HG03060 (cell line): ENCODE measurements at regions not wholly inside any gene's neighbourhood (a gene's known extent, or its start where the extent isn't known, plus 50 kb on each side); places are given as distances from the start of the nearest gene placed in this dataset.

Source experiments
- ATAC-seq: cut with Tn5 transposase; IDR thresholded peaks from one replicate; pipeline ENCODE4 v1.9.1; 2021; ENCODE audit warnings: low read depth, moderate number of reproducible peaks; ENCODE audit not compliant: unreplicated experiment

DNA sequence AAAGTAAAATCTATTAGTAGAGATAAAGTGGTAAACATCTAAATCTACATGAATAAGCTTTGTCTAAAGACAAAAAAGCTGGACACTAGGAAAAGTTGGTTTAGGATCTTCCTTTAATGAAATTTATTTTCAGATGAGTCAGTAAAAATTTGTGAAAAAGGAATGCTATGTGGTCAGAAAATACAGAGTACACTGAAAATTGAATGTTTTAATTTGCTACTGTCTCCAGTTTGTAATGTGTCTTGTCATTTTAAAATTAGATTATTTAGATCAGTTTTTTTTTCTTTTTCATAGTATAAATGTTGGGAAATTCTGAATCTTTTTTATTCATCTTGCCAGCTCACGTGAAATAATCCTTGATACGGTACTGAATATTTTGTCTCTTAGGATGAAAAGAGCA, 56.9 kb downstream of the SLITRK6 start:
- ATAC-seq: no peak

DNA sequence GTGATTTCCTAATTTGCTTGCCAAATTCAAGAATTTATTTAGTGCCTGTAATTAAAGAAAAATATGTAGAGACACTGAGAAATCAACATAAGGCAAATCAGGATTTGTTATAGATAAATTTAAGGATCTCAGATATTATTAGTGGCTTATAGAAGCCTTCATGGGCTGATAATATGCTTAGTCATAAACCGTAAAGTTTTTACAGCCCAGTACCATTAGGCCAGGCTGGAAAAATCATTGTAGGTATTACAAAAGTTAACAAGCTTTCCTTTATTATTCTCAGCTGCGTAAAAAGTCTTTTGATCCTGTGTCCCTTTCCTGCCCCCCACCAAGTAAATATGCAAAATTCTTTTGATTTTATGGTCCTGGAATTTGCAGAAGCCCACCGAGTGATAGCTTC, 58.2 kb downstream of the SLITRK6 start:
- ATAC-seq: no peak

DNA sequence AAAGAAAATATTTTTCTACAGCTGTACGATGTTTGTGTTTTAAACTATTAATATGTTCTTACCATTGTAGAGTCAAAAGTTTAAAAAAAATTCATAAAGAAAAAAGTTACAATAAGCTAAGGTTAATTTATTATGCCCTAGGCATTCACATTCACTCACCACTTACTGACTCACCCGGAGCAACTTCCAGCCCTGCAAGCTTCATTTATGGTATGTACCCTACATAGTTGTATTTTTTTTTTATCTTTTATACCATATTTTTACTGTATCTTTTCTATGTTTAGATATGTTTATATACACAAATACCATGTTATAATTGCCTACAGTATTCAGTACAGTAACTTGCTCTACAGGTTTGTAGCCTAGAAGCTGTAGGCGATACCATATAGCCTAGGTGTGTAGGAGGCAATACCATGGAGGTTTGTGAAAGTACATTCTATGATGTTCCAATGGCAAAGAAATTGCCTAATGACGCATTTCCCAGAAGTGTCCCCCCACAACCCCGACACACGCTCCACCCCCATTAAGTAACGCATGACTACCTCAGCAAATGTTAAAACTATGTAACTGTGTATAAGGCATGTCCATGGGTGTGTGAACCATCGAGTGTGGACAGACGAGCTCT, 60.4 kb downstream of the SLITRK6 start:
- ATAC-seq: no peak

DNA sequence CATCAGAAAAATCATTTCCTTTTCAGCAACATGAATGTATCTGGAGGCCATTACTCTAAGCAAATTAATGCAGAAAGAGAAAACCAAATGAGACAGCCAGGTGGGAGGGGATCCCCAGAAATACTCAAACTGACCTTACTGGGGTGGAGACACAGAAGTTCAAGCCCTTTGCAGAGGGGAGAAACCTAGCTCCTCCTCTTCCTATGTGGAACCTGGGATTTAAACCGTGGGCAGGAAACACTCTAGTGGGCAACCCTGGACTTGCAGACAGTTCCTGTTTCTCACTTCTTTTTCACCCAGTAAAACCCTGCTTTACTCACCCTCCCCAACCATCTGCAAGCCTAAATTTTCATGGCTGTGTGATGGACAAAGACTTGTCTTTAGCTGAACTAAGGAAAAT, 61.3 kb downstream of the SLITRK6 start:
- ATAC-seq: no peak

DNA sequence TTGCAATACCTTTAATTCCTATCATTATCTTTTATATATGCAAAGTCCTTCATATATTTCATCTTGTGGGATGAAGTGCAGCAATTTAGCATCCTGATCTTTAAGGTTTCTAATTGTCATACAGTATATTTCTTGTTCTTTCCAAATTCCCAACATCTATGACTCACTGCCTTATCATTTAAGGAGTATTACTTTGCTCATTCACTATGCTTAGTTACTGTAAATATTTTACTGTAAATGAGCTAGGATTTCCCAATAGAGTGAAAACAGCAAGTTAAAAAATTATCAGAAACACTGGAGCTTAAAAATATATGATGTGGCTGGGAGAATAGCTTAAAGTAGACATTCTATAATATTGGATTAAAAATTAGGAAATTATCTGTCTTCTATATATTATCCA, 69.9 kb downstream of the SLITRK6 start:
- no peak for ATAC-seq

DNA sequence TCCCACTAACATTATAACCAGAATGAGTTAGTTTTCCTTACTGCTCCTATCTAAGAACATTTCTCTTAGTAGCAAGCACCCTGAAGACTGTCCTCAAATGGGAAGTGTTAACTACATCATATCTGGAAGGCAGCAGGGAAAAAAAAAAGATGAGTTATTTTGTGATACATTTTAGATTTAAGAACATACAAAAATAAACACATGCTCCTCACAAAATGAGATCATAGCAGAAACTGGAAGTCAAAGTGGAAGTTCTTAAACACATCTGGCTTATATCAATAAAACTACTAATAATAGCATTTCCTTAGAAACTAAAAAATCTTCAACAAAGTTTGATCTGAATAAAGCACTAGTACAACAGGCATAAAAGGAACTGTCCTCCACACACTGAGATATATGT, 70.4 kb downstream of the SLITRK6 start:
- ATAC-seq: no peak

DNA sequence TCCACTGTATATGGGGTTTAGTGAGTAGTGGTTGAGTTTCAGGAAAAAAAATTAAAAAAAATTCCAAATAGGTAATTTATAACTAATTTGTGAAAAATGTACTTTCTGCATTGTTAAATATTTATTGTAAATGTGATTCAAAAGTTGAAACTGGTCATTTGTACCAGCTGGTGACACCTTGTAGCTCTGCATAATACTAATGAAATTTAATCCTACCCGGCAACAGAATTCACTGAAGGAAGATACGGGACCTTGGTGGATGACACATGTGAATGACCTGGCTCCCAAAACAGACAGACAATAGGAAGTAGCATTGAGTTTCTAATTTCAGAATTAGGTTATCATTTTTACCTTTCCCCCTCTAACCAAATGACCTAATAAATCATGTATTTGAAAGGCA, 73.8 kb downstream of the SLITRK6 start:
- ATAC-seq: no peak

DNA sequence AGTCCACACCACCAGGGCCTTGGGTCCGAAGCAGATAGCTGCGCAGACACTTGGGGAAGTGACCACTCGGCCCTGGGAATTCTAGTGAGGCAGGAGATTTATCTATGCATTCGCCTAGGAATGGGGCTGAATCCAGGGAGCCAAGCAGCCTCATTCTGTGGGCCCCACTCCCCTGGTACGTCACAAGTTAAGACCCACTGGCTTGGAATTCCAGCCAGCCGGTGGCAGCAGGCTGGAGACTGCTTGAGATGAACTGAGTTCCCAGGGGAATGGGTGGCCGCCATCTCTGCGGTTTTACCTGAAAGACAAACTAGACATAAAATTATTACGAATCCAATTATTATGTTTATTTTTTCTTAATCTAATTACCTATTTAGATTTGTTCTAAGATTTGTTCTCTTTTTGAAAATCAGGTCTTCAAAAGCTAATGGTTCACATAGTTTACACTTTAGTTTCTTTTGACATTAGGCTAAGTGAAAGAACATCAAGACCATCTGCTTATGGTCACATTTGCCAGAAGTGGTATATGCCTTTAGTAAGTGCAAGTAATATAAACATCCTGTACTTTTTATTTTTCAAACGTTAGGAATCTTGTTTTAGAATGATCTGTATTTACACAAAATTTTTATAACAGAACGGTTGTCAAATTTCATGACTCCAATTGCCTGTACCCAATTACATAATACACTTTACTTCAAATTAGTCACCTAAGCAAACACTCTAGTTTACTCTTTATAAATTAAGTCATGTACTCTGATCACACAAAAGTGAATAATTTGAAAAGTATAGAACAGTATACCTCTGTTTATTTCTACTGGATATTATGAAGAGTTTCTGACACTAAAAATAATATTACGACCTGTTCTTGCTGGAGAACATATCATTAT, 74.4 kb downstream of the SLITRK6 start:
- ATAC-seq: no peak

DNA sequence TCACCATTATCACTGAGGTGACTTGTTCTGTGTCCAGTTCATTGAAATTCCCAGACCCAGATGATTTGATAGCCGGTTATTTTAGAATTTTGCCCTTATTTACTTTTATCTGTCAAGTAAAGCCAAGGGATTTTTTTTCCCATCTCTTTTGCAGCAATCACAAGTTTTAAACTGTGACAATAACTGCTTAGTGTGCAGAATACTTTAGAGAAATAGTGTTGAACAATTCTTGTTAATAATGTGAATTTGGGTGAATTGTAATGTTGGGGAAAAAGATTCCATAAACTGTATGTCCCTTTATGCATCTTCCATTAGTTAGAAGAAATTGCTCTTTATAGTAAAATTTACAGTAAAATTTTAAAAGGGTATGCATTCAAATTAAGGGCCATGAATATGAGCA, 79.5 kb downstream of the SLITRK6 start:
- no peak for ATAC-seq

DNA sequence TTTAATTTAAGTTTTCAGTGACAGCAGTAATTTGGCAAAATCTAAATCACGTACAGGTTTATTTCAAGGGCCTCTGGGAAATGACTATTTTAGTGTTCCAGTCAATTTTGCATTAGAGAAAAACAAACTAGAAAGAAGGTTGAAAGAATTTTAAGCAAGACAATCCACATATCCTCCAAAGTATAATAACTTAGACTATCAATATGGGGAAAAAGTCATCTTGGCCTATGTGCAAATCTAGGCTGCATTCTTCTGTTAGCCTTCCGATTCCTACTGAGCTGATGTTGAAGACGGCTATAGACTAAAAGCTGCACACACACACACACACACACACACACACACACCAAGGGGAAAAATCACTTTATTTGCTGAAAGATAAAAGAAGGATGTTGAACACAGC, 81.3 kb downstream of the SLITRK6 start:
- no peak for ATAC-seq

DNA sequence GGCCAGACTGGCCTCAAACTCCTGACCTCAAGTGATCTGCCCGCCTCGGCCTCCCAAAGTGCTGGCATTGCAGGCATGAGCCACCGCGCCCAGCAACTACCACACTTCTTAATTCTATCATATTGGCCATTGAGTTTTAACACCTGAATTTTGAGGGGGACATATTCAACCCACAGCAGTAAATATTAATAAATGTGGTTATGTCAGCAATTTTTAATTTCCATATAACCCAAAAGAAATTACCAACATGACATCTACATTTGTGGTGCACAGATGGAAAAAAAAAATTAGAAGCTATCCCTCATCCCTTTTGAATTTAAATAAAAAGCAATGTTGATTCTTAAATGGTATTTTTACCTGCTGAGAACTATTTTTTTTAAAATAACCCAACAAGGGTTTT, 88.7 kb downstream of the SLITRK6 start:
- no peak for ATAC-seq

DNA sequence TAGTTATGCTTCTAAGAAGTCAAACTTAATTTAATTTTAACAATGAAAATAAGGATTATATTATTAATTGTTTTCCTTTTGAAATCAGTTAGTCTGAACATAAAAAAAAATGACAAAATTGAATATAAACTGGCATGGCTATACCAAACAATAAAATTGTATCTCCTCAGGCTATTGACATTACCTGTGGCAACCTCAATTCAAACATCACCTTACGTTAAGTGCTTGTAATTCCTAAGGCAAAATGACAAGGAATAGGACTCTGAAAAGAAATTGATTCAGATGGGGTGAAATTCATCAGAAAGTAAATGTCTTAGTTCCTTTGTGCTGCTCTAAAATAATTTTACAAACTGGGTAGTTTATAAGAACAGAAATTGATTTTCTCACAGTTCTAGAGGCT, 89.5 kb downstream of the SLITRK6 start:
- no peak for ATAC-seq

DNA sequence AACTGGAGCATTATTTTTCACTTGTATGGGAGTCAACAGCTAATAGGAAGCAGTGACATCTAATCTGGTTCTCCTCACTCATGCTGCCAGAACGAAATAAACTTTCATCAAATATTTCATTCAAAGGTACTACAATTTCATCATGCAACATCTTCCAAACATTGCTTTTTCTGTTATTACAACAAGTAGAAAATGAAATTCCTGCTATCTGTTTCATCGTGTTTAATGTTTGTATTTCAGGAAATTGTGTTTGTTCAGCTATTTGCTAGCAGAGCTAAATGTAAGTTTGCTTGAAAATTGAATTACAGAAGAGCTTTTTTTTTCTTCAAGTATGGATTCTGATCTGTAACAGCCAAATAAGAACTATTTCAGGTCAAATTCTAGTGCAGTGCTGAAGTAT, 90.1 kb downstream of the SLITRK6 start:
- ATAC-seq: no peak

DNA sequence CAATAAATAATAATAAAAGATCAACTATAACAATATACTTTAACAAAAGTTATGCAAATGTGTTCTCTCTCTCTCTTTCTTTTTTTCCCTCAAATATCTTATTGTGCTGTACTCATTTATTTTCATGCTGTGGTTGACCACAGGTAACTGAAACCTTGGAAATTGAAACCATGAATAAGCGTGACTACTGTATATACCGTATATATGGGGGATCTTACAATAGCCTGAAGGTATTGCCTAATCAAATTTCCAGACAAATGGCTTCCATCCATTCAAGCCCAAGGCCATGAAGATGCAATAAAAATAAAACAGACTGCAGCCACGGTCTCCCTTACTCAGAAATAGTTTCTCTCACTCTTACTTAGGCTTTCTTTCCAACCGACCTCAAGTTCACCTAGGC, 98.3 kb downstream of the SLITRK6 start:
- no peak for ATAC-seq

DNA sequence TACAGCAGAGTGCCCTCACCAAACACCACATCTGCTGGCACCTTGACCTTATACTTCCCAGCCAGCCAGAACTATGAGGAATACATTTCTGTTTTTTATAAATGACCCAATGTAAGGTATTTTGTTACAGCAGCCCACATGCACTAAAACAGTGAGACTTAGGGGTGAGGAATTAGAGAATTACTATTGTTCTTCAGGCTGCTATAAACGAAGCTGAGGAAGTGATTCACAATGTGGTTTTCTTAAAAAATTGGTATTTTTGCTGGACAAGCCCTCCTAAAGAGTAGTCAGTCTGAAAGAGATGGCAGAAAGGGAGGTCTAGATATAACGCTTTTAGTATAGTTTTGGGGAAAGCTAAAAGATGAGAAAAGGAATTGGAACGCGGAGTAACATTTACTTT, 101.0 kb downstream of the SLITRK6 start:
- ATAC-seq: no peak

DNA sequence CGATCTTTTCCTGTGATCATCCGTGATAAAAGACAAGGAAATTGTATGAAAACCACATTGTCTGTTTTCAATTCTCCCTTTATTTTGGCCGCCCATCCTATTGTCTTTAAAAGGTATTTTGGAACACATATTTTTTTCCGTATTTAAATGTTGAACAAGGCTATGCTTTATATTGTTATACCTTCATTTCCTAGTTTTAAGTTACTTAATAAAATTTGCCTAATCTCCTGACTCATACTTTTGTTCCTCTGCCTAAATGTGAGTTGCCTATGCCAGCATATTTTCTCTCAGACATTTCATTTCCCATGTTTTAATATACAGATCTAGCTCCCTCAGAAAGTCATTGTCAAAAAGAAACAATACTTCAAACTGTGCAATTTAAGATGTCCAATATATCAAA, 104.2 kb downstream of the SLITRK6 start:
- ATAC-seq: no peak

DNA sequence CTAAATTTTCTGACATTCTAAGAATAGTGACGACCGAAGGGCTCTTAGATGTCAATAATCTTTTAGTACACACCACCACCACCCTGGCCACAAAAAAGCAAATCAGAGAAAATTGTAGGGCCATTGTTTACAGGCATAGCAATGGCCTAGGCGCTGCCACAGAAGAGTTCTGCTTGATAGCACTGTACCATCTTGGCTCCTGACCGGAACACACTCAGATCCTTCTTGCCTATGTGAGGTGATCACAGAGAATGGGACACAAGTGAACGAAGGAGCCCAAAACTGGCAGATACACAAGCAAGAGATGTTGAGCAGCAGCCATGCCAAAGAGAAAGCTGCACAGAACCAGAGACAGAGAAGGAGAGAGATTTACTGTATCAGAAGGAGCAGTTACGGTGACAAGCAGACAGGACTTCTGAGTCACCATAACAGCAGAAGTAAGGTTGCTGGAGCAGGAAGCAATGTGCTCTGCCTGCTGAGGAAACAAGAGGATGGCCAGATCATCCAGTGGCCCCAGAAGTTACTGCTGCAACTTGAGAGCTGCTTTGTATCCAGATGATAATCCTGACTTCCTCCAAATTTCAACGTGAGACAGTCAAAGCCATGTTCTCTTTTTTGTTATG, 105.2 kb downstream of the SLITRK6 start:
- no peak for ATAC-seq

DNA sequence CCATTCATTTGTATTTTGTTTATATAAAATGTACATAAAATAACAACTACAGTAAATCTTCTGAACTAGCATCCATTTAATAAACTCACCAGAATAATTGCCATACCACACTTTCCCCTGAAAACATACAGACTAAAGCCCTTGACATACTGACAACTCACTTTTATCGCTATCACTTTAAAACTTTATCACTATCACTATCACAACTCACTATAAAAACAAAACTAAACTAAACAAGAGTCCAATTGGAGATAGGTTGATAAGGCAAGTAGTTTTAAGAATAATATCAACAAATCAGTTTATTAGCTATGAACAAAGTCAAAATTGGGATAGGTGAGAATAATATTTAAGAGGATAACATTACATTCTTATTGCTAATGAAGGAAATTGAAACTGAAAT, 108.9 kb downstream of the SLITRK6 start:
- ATAC-seq: no peak

DNA sequence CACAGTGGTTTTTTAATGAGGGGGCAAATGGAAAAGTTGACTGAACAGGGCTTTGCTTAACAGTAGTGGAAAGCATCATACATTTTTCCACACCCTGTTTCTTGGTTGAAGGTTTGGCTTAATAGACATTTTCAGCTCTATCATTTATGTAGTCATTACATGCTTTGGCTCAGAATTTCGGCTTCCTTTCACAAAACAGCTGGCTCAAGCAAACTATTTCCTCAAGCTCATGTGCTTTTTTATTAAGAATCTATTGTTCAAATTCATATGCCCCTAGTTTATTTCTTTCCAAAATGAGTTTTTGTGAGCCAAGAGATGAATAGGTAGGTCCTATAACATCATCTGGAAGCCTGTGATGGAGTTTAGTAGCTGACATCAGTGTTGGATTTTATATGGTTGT, 113.8 kb downstream of the SLITRK6 start:
- ATAC-seq: no peak

DNA sequence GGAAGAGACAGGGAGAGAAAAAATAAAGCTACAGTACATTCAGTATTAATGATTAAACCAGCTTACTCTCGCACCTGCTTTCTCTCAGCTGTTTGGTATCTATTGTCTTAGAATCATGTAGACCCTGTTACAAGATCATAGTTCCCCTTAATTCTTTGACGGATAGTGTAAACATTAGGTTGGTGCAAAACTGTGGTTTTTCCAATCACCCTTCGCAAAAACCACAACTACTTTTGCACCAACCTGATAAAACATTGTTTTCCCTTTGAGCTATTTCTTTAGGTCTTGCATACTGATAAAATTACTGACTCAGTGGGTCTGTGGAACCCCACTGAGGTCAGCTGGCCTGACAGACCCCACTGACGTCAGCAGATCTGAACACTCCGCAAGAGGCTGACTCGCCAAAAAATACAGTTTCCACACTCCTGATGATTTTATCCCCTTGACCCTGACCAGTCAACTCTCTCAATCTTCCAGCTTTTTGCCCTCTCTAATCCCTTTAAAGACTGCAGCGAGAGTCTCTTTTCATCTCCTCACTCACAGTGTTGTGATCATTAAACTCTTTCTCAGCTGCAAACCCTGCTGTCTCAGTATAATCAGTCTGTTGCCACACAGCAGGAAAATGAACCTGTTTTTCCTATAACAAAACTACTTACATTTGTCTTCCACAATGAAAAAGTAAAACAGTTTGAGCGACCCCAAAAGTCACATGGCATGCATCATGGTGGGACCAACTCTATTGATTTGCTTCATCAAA, 123.9 kb downstream of the SLITRK6 start:
- no peak for ATAC-seq

DNA sequence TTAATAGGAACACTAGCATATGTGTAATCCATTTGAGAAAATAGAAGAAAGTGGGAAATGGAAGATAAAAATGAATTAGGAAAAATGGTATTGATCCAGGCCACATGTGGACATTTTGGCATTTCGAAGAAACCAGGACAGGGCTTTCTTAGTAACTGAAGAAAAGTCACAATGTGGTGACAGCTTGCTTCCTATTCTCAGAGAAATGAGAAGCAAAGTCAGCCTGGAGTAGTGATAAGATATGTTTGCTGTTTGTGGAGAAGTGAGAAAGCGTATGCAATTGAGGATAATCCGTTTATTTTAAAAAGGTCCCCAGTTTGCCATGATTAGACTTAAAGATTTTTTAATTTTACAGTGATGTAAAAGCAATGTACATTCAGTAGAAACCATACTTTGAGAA, 127.9 kb downstream of the SLITRK6 start:
- no peak for ATAC-seq
